KMS-11 (cell line): ENCODE measurements at regions not wholly inside any gene's neighbourhood (a gene's known extent, or its start where the extent isn't known, plus 50 kb on each side); places are given as distances from the start of the nearest gene placed in this dataset.

Experiments used
- H2AFZ ChIP-seq: fragments of 200-600 bp; sonication (generic); 2 replicates; pipeline ENCODE4 v1.6.1; 2016; ENCODE audit warnings: antibody characterized with exemption, mixed run types, low read depth
- H3K27ac ChIP-seq: fragments of 200-600 bp; sonication (generic); 2 replicates; pipeline ENCODE4 v1.6.1; 2016; ENCODE audit warnings: mild to moderate bottlenecking, mixed run types
- H3K27me3 ChIP-seq: fragments of 200-600 bp; sonication (generic); 2 replicates; pipeline ENCODE4 v1.6.1; 2017; ENCODE audit warnings: mild to moderate bottlenecking, low read depth, mixed run types, moderate library complexity; ENCODE audit not compliant: insufficient read depth
- H3K36me3 ChIP-seq: fragments of 200-600 bp; sonication (generic); 2 replicates; pipeline ENCODE4 v1.6.1; 2017; ENCODE audit warnings: mild to moderate bottlenecking, mixed run types; ENCODE audit not compliant: insufficient read depth
- H3K4me1 ChIP-seq: fragments of 200-600 bp; sonication (generic); 2 replicates; pipeline ENCODE4 v1.6.1; 2016; ENCODE audit warnings: mild to moderate bottlenecking, low read depth, mixed run types; ENCODE audit not compliant: poor library complexity, severe bottlenecking
- H3K4me2 ChIP-seq: fragments of 200-600 bp; sonication (generic); 2 replicates; pipeline ENCODE4 v1.7.0; 2016; ENCODE audit warnings: mild to moderate bottlenecking, mixed run types
- H3K4me3 ChIP-seq: fragments of 200-600 bp; sonication (generic); IDR thresholded peaks from 2 replicates; pipeline ENCODE4 v1.6.1; 2017; ENCODE audit warnings: low read depth, low read length, mixed read lengths; ENCODE audit not compliant: insufficient read depth
- H3K79me2 ChIP-seq: fragments of 200-600 bp; sonication (generic); 2 replicates; pipeline ENCODE4 v1.6.1; 2016; ENCODE audit warnings: low read depth, mixed run types; ENCODE audit not compliant: insufficient read depth
- H3K9ac ChIP-seq: fragments of 200-600 bp; sonication (generic); 2 replicates; pipeline ENCODE4 v1.6.1; 2016; ENCODE audit warnings: mild to moderate bottlenecking, mixed run types
- H4K20me1 ChIP-seq: fragments of 200-600 bp; sonication (generic); 2 replicates; pipeline ENCODE4 v1.6.1; 2016; ENCODE audit warnings: mild to moderate bottlenecking, mixed run types; ENCODE audit not compliant: insufficient read depth
- TF ChIP-seq, protein P1 (sequence below): fragments of 200-600 bp; sonication (generic); conservative IDR thresholded peaks from 2 replicates; pipeline ENCODE4 v1.6.1; 2017; ENCODE audit warnings: low read depth, mild to moderate bottlenecking, antibody characterized with exemption, low read length, moderate library complexity, mixed read lengths

DNA sequence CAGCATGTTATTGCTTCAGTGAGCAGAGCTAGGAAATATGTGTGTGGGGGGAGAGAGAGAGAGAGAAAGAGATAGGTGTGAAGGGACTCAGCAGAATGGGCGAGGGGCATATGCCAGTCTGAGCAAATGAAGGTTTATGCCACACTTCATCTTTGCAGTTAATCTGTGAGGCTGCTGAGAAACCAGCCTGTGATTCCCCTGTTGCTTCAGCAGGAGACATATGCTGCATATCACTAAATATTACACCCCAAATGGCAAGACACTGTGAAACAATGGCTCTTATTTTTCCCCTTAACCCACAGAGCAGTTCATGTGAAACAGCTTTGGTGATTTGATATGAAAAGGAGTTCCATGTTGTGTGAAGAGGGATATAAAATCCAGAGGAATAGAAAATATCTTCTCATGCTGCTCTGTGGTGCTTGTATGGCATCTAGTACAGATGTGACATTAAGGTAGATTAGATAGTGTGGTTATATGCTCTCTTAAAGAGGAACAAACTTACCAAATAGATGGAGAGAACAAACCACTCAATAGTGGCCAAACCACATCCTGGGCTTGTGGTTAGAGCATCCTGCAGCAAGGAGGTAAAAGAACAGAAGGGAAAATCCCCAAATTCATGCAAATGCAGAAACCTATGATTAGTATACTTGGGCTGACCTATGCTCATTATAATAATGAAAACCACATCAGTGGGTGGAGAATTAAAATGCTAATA, 864.2 kb downstream of the FAM181B start:
- H4K20me1 ChIP-seq, result no peaks in the 10 kb centered on the region; the same call in 1 of the 2 replicates
- TF ChIP-seq, protein P1, sequence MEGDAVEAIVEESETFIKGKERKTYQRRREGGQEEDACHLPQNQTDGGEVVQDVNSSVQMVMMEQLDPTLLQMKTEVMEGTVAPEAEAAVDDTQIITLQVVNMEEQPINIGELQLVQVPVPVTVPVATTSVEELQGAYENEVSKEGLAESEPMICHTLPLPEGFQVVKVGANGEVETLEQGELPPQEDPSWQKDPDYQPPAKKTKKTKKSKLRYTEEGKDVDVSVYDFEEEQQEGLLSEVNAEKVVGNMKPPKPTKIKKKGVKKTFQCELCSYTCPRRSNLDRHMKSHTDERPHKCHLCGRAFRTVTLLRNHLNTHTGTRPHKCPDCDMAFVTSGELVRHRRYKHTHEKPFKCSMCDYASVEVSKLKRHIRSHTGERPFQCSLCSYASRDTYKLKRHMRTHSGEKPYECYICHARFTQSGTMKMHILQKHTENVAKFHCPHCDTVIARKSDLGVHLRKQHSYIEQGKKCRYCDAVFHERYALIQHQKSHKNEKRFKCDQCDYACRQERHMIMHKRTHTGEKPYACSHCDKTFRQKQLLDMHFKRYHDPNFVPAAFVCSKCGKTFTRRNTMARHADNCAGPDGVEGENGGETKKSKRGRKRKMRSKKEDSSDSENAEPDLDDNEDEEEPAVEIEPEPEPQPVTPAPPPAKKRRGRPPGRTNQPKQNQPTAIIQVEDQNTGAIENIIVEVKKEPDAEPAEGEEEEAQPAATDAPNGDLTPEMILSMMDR, result no peak
- H3K4me1 ChIP-seq, result peaks cover 44% of the 10 kb centered on the region
- no peaks in the 10 kb centered on the region for H3K79me2 ChIP-seq
- no peak overlapping the region for H3K4me3 ChIP-seq
- peak overlapping the region; percentile 28; the same call in 1 of the 2 replicates for H2AFZ ChIP-seq
- peak overlapping the region; percentile 10; the same call in 1 of the 2 replicates for H3K27ac ChIP-seq
- H3K4me2 ChIP-seq, result peak overlapping the region; percentile 84
- no peaks in the 10 kb centered on the region for H3K36me3 ChIP-seq
- H3K27me3 ChIP-seq, result no peaks in the 10 kb centered on the region
- no peak overlapping the region for H3K9ac ChIP-seq

GRCh38 chr11:81866896-81867295, 866.8 kb downstream of the FAM181B start:
- Histone ChIP-seq H4K20me1 (no peaks in the 10 kb centered on the region; the same call in 1 of the 2 replicates), H3K27ac (no peak overlapping the region), H3K4me1 (peaks cover 33% of the 10 kb centered on the region), H2AFZ (no peak overlapping the region), H3K9ac (no peak overlapping the region), H3K4me3 (no peak overlapping the region), H3K36me3 (no peaks in the 10 kb centered on the region), H3K27me3 (no peaks in the 10 kb centered on the region), H3K4me2 (no peak overlapping the region), H3K79me2 (no peaks in the 10 kb centered on the region)
- TF ChIP-seq, protein P1, result no peak

DNA sequence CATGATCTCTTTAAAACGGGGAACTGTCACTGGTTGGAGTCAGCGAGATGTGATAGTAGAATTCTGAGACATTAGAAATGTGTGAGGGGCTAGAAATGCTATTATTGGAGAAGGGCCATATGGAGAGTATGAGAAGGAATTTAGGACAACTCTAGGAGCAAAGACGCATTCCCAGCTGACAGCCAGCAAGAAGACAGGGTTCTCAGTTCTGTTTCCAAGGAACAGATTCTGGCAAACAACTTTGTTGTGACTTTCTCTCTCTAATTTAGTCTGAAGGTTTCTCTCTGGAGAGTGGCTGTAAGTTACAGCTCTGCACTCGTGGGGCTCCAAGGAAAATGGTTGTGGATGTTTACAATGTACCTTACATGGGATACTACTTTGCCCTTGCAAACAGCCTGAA, 876.3 kb downstream of the FAM181B start:
- H3K4me1 ChIP-seq, result no peaks in the 10 kb centered on the region
- no peak overlapping the region for H3K4me3 ChIP-seq
- no peak overlapping the region for H3K9ac ChIP-seq
- no peak overlapping the region for H3K4me2 ChIP-seq
- no peaks in the 10 kb centered on the region for H3K36me3 ChIP-seq
- no peak overlapping the region for H2AFZ ChIP-seq
- H4K20me1 ChIP-seq, result no peaks in the 10 kb centered on the region
- H3K27ac ChIP-seq, result no peak overlapping the region
- TF ChIP-seq, protein P1, result no peak
- H3K27me3 ChIP-seq, result no peaks in the 10 kb centered on the region
- H3K79me2 ChIP-seq, result no peaks in the 10 kb centered on the region

DNA sequence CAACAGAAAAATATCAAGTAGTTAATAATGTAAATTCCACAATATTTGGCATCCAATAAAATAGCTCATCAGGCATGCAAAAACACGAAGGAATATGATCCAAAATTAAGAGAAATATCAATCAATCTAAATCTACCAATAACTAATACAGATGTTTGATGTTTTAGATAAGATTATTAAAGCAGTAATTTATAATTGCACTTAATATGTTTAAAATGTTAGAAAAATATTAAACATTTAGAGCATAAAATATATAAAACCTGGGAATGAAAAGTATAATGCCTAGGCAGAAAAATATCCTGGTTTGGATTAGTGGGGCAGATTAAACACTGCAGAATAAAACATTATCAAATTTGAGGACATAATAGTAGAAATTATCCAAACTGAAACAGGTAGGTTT, 879.9 kb downstream of the FAM181B start:
- H2AFZ ChIP-seq, result no peak overlapping the region
- no peaks in the 10 kb centered on the region for H3K79me2 ChIP-seq
- H3K27ac ChIP-seq, result no peak overlapping the region

More for the DNA sequence above, 879.9 kb downstream of the FAM181B start:
- TF ChIP-seq, protein P1, result no peak
- Histone ChIP-seq H3K4me1 (no peaks in the 10 kb centered on the region), H3K27me3 (no peaks in the 10 kb centered on the region), H3K36me3 (no peaks in the 10 kb centered on the region), H3K4me2 (no peak overlapping the region), H3K4me3 (no peak overlapping the region), H3K9ac (no peak overlapping the region), H4K20me1 (no peaks in the 10 kb centered on the region)
